ENCODE measurements at regions not wholly inside any gene's neighbourhood (a gene's known extent, or its start where the extent isn't known, plus 50 kb on each side); places are given as distances from the start of the nearest gene placed in this dataset.
"Not testable (repeated sequence)": the region's sequence is repeated elsewhere in the genome, so short reads cannot be mapped to it uniquely, and the experiment has no call there.

DNA sequence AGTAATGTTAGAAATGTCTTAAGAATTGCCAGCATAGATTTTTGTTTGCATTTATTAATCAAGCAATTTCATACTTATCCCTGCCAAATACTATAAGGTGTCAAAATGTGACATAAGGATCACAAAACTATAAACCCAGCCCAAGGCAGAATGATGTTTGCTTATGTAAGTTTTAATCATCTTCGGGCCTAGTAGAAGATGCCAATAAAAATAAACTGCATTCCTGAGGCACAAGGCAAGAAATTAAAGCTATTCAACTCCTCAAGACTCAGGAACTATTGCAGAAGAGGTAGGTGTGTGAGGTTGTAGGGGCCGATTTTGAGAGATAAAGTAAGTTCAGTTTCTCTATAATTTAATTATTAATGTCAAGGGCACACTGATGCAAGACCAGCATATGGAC, 189.4 kb upstream of the AHR start:
- Histone ChIP-seq H2AFZ (ENCODE audit: low read length) (no peak overlapping the region), H3K9me3 (replicated peaks; ENCODE audit: insufficient read depth, low read length) (no peaks in the 10 kb centered on the region), H4K20me1 (ENCODE audit: insufficient read depth, low read length) (no peaks in the 10 kb centered on the region), H3K79me2 (ENCODE audit: low read length) (no peaks in the 10 kb centered on the region), H3K27ac (ENCODE audit: low read length) (no peak overlapping the region), H3K27me3 (replicated peaks; ENCODE audit: insufficient read depth, low read length) (no peaks in the 10 kb centered on the region), H3K9ac (ENCODE audit: low read length) (no peak overlapping the region), H3K4me2 (ENCODE audit: low read depth, low read length) (no peak overlapping the region), H3K4me1 (ENCODE audit: low read length) (no peaks in the 10 kb centered on the region), H3K9me2 (replicated peaks; ENCODE audit: insufficient read depth, low read length) (no peaks in the 10 kb centered on the region), H3F3A (ENCODE audit: insufficient read depth, low read length) (no peaks in the 10 kb centered on the region), H3K36me3 (replicated peaks; ENCODE audit: insufficient read depth, low read length) (no peaks in the 10 kb centered on the region), H3K4me3 (ENCODE audit: low read length) (no peak overlapping the region)
- DNase-seq, result no peak
- TF ChIP-seq EZH2 (optimal IDR thresholded peaks at IDR 0.05; ENCODE audit: low read depth, low read length) (no peak), CTCF (IDR thresholded peaks at IDR 0.05; ENCODE audit: low read length) (no peak), EZH2phosphoT487 (IDR thresholded peaks at IDR 0.05; ENCODE audit: low read length) (no peak)

- not testable (repeated sequence) for H3K27me3 ChIP-seq (replicated peaks; ENCODE audit: insufficient read depth, low read length); H2AFZ ChIP-seq (ENCODE audit: low read length); H3K36me3 ChIP-seq (replicated peaks; ENCODE audit: insufficient read depth, low read length); H3K9me3 ChIP-seq (replicated peaks; ENCODE audit: insufficient read depth, low read length); H4K20me1 ChIP-seq (ENCODE audit: insufficient read depth, low read length); DNase-seq; H3F3A ChIP-seq (ENCODE audit: insufficient read depth, low read length); H3K4me2 ChIP-seq (ENCODE audit: low read depth, low read length); H3K9ac ChIP-seq (ENCODE audit: low read length); H3K4me3 ChIP-seq (ENCODE audit: low read length); H3K79me2 ChIP-seq (ENCODE audit: low read length); H3K9me2 ChIP-seq (replicated peaks; ENCODE audit: insufficient read depth, low read length); H3K27ac ChIP-seq (ENCODE audit: low read length); H3K4me1 ChIP-seq (ENCODE audit: low read length)
These were observed 184.7 kb upstream of the AHR start for GRCh38 chr7:17113770-17114169.

GRCh38 chr7:17118412-17118811, 180.0 kb upstream of the AHR start:
- no peak for TF ChIP-seq EZH2 (optimal IDR thresholded peaks at IDR 0.05; ENCODE audit: low read depth, low read length)
- no peak for TF ChIP-seq EZH2phosphoT487 (IDR thresholded peaks at IDR 0.05; ENCODE audit: low read length)
- TF ChIP-seq CTCF (IDR thresholded peaks at IDR 0.05; ENCODE audit: low read length), result no peak
- Histone ChIP-seq H3K9me3 (replicated peaks; ENCODE audit: insufficient read depth, low read length) (no peaks in the 10 kb centered on the region), H3K27ac (ENCODE audit: low read length) (no peak overlapping the region), H3K9me2 (replicated peaks; ENCODE audit: insufficient read depth, low read length) (no peaks in the 10 kb centered on the region), H3K4me3 (ENCODE audit: low read length) (no peak overlapping the region), H4K20me1 (ENCODE audit: insufficient read depth, low read length) (no peaks in the 10 kb centered on the region), H3K79me2 (ENCODE audit: low read length) (no peaks in the 10 kb centered on the region), H3K36me3 (replicated peaks; ENCODE audit: insufficient read depth, low read length) (no peaks in the 10 kb centered on the region), H3K27me3 (replicated peaks; ENCODE audit: insufficient read depth, low read length) (no peaks in the 10 kb centered on the region), H3K4me1 (ENCODE audit: low read length) (peaks cover 10% of the 10 kb centered on the region; the same call in 1 of the 2 replicates), H3K4me2 (ENCODE audit: low read depth, low read length) (no peak overlapping the region), H3F3A (ENCODE audit: insufficient read depth, low read length) (no peaks in the 10 kb centered on the region), H2AFZ (ENCODE audit: low read length) (no peak overlapping the region), H3K9ac (ENCODE audit: low read length) (no peak overlapping the region)
- no peak for DNase-seq

GRCh38 chr7:17120756-17121155, 177.7 kb upstream of the AHR start:
- Histone ChIP-seq H3K4me2 (ENCODE audit: low read depth, low read length) (no peak overlapping the region), H3K9me3 (replicated peaks; ENCODE audit: insufficient read depth, low read length) (no peaks in the 10 kb centered on the region), H2AFZ (ENCODE audit: low read length) (no peak overlapping the region)

More at GRCh38 chr7:17120756-17121155, 177.7 kb upstream of the AHR start:
- H3K9me2 ChIP-seq (replicated peaks; ENCODE audit: insufficient read depth, low read length), result no peaks in the 10 kb centered on the region
- no peak for DNase-seq
- H3F3A ChIP-seq (ENCODE audit: insufficient read depth, low read length), result no peaks in the 10 kb centered on the region
- peaks cover 13% of the 10 kb centered on the region; the same call in 1 of the 2 replicates for H3K4me1 ChIP-seq (ENCODE audit: low read length)
- TF ChIP-seq EZH2 (optimal IDR thresholded peaks at IDR 0.05; ENCODE audit: low read depth, low read length) (no peak), EZH2phosphoT487 (IDR thresholded peaks at IDR 0.05; ENCODE audit: low read length) (no peak), CTCF (IDR thresholded peaks at IDR 0.05; ENCODE audit: low read length) (no peak)
- no peaks in the 10 kb centered on the region for H3K36me3 ChIP-seq (replicated peaks; ENCODE audit: insufficient read depth, low read length)
- H3K27ac ChIP-seq (ENCODE audit: low read length), result no peak overlapping the region
- H3K9ac ChIP-seq (ENCODE audit: low read length), result no peak overlapping the region
- H3K79me2 ChIP-seq (ENCODE audit: low read length), result no peaks in the 10 kb centered on the region
- no peak overlapping the region for H3K4me3 ChIP-seq (ENCODE audit: low read length)
- no peaks in the 10 kb centered on the region for H3K27me3 ChIP-seq (replicated peaks; ENCODE audit: insufficient read depth, low read length)
- H4K20me1 ChIP-seq (ENCODE audit: insufficient read depth, low read length), result no peaks in the 10 kb centered on the region

Data from MM.1S (cell line).